ENCODE measurements at regions not wholly inside any gene's neighbourhood (a gene's known extent, or its start where the extent isn't known, plus 50 kb on each side); places are given as distances from the start of the nearest gene placed in this dataset.

DNA sequence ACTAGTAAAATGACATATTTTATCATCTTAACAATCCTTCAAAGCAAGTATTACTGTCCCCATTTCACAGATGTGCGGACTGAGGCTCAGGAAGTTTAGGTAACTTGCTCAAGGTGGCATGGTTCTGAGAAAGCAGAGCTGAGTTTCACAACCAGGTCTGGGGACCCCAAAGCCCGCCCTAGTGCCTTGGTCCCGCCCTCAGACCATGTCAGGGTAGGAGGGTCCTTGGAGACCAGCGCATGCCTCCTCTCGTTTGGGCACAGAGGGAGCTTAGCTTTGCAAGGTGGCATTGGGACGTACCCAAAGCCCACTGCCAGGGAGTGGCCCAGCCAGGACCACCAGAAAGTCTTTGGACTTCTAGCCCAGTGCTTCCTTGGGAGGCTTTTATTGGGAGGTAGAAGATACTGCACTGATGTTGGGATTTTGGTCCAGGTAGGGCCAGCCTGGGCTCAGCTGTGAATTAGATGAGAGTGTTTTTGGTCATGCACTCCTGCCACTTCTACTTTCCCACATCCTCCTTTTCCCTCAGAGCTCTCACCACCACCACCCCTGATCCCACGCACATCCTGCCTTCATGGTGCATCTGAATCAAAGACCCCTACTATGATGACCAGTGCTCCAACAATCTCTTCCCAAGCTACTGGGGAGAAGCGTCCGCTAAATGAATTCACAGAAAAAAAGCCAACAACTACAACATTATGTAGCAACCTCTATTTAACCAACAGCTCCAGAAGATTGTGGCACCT, 307.9 kb downstream of the TLE3 start:
- no peak overlapping the region for H3K27ac Mint-ChIP-seq
- peaks cover 7% of the 10 kb centered on the region for H3K9me3 Mint-ChIP-seq
- peaks cover 19% of the 10 kb centered on the region for H3K27me3 Mint-ChIP-seq (ENCODE audit: low read depth)
- DNase-seq (ENCODE audit: low spot score) = no peak
- H3K36me3 Mint-ChIP-seq (ENCODE audit: low read depth) = peaks cover 3% of the 10 kb centered on the region
- intact Hi-C loops (cut with micrococcal nuclease) = no loop called here
- no peak overlapping the region for H3K4me3 Mint-ChIP-seq (ENCODE audit: low read depth)
- H3K4me1 Mint-ChIP-seq (ENCODE audit: low read depth) = no peaks in the 10 kb centered on the region

- intact Hi-C loops (cut with micrococcal nuclease) = no loop called here
- Mint-ChIP-seq H3K27ac (no peak overlapping the region), H3K4me1 (ENCODE audit: low read depth) (no peaks in the 10 kb centered on the region), H3K36me3 (ENCODE audit: low read depth) (peaks cover 3% of the 10 kb centered on the region), H3K27me3 (ENCODE audit: low read depth) (peaks cover 19% of the 10 kb centered on the region), H3K4me3 (ENCODE audit: low read depth) (no peak overlapping the region), H3K9me3 (peaks cover 7% of the 10 kb centered on the region)
- no peak for DNase-seq (ENCODE audit: low spot score)
Measured at GRCh38 chr15:69790632-69791031, 307.1 kb downstream of the TLE3 start.

GRCh38 chr15:69792823-69793222, 304.9 kb downstream of the TLE3 start:
- no peak overlapping the region for H3K4me3 Mint-ChIP-seq (ENCODE audit: low read depth)
- H3K27ac Mint-ChIP-seq = no peak overlapping the region
- intact Hi-C loops (cut with micrococcal nuclease) = no loop called here
- no peaks in the 10 kb centered on the region for H3K4me1 Mint-ChIP-seq (ENCODE audit: low read depth)
- no peak for DNase-seq (ENCODE audit: low spot score)
- peaks cover 7% of the 10 kb centered on the region for H3K9me3 Mint-ChIP-seq
- H3K27me3 Mint-ChIP-seq (ENCODE audit: low read depth) = peaks cover 11% of the 10 kb centered on the region
- H3K36me3 Mint-ChIP-seq (ENCODE audit: low read depth) = no peaks in the 10 kb centered on the region

DNA sequence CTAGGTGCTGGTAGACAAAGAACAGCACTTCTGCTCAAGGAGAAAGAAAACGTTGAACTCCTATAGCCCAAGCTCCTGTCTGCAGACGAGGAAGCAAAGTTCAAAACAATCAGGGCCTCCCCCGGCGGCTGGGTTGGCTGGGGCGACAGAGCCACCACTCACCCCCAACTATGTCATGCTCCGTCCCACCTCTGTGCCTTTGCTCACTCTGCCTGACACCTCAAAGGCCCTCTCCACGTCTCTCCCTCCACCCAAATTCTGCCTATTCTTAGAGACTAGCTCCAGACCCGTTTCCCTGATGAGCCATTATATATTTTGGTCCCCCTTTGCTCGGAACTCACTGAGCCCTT, 304.3 kb downstream of the TLE3 start:
- no peak for DNase-seq (ENCODE audit: low spot score)
- intact Hi-C loops (cut with micrococcal nuclease) = no loop called here
- Mint-ChIP-seq H3K4me3 (ENCODE audit: low read depth) (no peak overlapping the region), H3K4me1 (ENCODE audit: low read depth) (no peaks in the 10 kb centered on the region), H3K36me3 (ENCODE audit: low read depth) (no peaks in the 10 kb centered on the region), H3K27me3 (ENCODE audit: low read depth) (peaks cover 11% of the 10 kb centered on the region), H3K9me3 (peaks cover 7% of the 10 kb centered on the region), H3K27ac (no peak overlapping the region)

DNA sequence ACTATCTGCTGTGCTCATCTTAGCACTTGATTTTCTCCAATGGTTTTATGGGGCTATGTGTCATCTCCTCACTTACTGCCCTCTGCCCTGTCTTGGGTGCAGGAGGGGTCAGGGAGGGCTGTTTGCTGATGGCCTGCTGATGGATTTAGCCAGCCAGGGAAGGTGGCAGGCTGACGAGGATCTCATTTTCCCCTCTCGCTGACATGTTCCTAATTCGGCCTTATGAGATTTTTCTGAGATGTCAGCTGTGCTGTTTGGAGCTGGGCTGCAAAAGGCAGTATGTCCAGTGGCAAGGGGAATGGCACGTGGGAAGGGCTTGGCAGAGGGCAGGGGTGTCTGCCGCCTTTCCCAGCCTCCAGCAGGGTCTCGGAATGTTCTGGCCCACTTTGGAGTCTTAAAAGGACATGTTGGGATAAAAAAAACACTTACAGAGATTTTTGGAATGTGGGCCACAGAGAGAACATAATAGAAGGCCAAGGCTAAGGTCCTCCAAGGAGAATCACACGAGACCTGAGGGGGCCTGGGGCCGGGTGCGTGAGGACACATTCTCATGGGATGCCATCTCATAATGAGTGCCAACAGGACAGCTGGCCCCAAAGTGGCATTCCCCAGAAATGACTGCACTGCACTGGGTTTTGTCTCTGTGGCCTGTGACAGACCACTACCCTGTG, 303.8 kb downstream of the TLE3 start:
- no peak overlapping the region for H3K27ac Mint-ChIP-seq
- peaks cover 11% of the 10 kb centered on the region for H3K27me3 Mint-ChIP-seq (ENCODE audit: low read depth)
- no peak for DNase-seq (ENCODE audit: low spot score)
- peaks cover 2% of the 10 kb centered on the region for H3K4me1 Mint-ChIP-seq (ENCODE audit: low read depth)
- intact Hi-C loops (cut with micrococcal nuclease) = no loop called here
- H3K4me3 Mint-ChIP-seq (ENCODE audit: low read depth) = no peak overlapping the region
- H3K36me3 Mint-ChIP-seq (ENCODE audit: low read depth) = no peaks in the 10 kb centered on the region
- H3K9me3 Mint-ChIP-seq = peaks cover 7% of the 10 kb centered on the region

GRCh38 chr15:69794645-69795469, 302.9 kb downstream of the TLE3 start:
- intact Hi-C loops (cut with micrococcal nuclease) = no loop called here
- H3K27ac Mint-ChIP-seq = no peak overlapping the region
- H3K27me3 Mint-ChIP-seq (ENCODE audit: low read depth) = peaks cover 11% of the 10 kb centered on the region
- no peak for DNase-seq (ENCODE audit: low spot score)
- peaks cover 7% of the 10 kb centered on the region for H3K9me3 Mint-ChIP-seq
- H3K36me3 Mint-ChIP-seq (ENCODE audit: low read depth) = no peaks in the 10 kb centered on the region
- H3K4me3 Mint-ChIP-seq (ENCODE audit: low read depth) = no peak overlapping the region
- H3K4me1 Mint-ChIP-seq (ENCODE audit: low read depth) = peaks cover 3% of the 10 kb centered on the region

GRCh38 chr15:69795601-69796000, 302.1 kb downstream of the TLE3 start:
- Mint-ChIP-seq H3K4me3 (ENCODE audit: low read depth) (no peak overlapping the region), H3K36me3 (ENCODE audit: low read depth) (no peaks in the 10 kb centered on the region), H3K27me3 (ENCODE audit: low read depth) (peaks cover 9% of the 10 kb centered on the region), H3K9me3 (peaks cover 7% of the 10 kb centered on the region), H3K27ac (no peak overlapping the region), H3K4me1 (ENCODE audit: low read depth) (peaks cover 3% of the 10 kb centered on the region)
- no peak for DNase-seq (ENCODE audit: low spot score)
- intact Hi-C loops (cut with micrococcal nuclease) = no loop called here

- intact Hi-C loops (cut with micrococcal nuclease) = no loop called here
- no peak overlapping the region for H3K27ac Mint-ChIP-seq
- H3K4me1 Mint-ChIP-seq (ENCODE audit: low read depth) = peaks cover 3% of the 10 kb centered on the region
- H3K4me3 Mint-ChIP-seq (ENCODE audit: low read depth) = no peak overlapping the region
- peaks cover 13% of the 10 kb centered on the region for H3K27me3 Mint-ChIP-seq (ENCODE audit: low read depth)
- no peaks in the 10 kb centered on the region for H3K36me3 Mint-ChIP-seq (ENCODE audit: low read depth)
- H3K9me3 Mint-ChIP-seq = no peaks in the 10 kb centered on the region
- no peak for DNase-seq (ENCODE audit: low spot score)
Measured at GRCh38 chr15:69797051-69797595, 300.6 kb downstream of the TLE3 start.

- H3K4me1 Mint-ChIP-seq (ENCODE audit: low read depth) = peaks cover 3% of the 10 kb centered on the region
- H3K4me3 Mint-ChIP-seq (ENCODE audit: low read depth) = no peak overlapping the region
- DNase-seq (ENCODE audit: low spot score) = no peak
Measured at GRCh38 chr15:69797615-69798014, 300.1 kb downstream of the TLE3 start.

DNA sequence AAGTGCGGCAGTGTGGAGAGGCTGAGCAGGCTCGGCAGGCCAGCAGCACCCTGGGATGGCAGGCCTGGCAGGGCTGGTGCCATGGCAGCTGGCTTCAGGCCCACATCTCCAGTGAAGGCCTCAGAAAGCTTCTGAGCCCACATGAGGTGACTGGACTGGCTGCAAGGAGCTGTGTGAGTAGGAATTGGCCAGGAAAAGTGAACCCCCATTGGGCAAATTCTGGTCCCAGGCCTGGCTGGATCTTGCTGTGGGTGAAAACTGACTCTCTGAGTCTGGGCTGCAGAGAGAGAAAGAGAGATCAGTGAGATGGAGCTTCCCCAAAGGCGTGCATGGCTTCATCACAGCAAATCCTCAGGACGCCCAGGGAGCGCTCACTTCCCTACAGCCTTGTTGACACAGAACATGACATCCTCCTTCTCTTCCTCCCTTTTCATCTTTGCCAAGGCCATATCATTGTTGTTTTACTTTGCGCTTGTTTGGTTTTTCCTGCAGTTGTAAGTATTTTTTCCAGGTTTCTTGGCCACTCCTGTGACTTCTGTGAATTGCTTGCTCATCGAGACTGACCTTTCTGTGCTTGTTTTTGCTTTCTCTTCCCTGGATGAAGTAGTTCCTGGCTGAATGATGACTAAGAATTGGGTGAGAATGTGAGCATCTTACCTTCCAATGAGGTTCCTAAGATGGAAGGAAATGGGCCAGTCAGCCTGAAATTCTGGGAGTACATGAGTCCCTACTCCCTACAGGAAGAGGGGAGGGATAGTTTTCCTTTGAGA, 299.1 kb downstream of the TLE3 start:
- H3K4me3 Mint-ChIP-seq (ENCODE audit: low read depth) = no peak overlapping the region
- H3K4me1 Mint-ChIP-seq (ENCODE audit: low read depth) = peaks cover 3% of the 10 kb centered on the region
- DNase-seq (ENCODE audit: low spot score) = no peak
- H3K36me3 Mint-ChIP-seq (ENCODE audit: low read depth) = no peaks in the 10 kb centered on the region
- H3K9me3 Mint-ChIP-seq = no peaks in the 10 kb centered on the region
- H3K27ac Mint-ChIP-seq = no peak overlapping the region
- peaks cover 8% of the 10 kb centered on the region for H3K27me3 Mint-ChIP-seq (ENCODE audit: low read depth)
- intact Hi-C loops (cut with micrococcal nuclease) = no loop called here

More at GRCh38 chr15:69797615-69798014, 300.1 kb downstream of the TLE3 start:
- H3K9me3 Mint-ChIP-seq = no peaks in the 10 kb centered on the region
- H3K27ac Mint-ChIP-seq = no peak overlapping the region
- intact Hi-C loops (cut with micrococcal nuclease) = no loop called here
- H3K36me3 Mint-ChIP-seq (ENCODE audit: low read depth) = no peaks in the 10 kb centered on the region
- peaks cover 12% of the 10 kb centered on the region for H3K27me3 Mint-ChIP-seq (ENCODE audit: low read depth)

DNA sequence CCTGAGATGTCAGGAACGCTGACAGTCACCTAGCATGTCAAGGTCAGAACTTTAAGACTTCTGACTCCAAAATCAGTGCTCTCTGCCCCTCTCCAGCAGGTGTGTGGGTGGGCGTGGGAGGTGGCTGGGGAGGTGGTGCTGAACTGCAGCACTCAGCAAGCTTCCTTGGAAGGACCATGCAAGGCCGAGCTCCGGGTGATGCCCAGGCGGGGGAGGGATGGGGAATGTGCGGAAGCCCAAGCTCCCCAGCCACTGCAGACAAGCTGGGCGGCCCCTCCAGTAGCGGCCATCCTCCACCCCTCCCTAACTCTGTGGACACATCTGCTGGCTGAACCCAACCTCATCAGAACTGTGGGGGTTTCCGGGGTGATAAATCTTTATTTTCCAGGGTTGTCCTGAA, 296.6 kb downstream of the TLE3 start:
- intact Hi-C loops (cut with micrococcal nuclease) = no loop called here

DNA sequence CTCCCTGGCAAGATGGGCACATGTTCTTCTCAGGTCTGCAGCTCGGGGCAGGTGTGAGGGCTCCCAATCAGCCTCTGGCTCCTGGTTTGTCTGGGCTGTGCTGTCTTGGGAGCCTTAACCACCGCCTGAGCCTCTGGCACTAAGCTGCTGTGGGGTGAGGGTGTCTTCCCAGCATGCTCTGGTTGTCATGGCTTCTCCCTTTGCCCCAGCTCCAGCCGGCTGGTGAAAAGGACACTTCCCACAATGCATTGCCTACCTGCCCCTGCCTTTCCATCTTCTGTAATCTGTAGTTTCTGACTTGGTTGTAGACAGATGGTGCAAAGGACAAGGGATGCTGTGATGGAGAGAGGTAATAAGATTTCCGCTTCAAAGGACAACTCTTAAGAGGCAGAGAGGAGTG, 295.3 kb downstream of the TLE3 start:
- no peaks in the 10 kb centered on the region for H3K9me3 Mint-ChIP-seq
- intact Hi-C loops (cut with micrococcal nuclease) = no loop called here
- peaks cover 16% of the 10 kb centered on the region for H3K27me3 Mint-ChIP-seq (ENCODE audit: low read depth)
- no peak overlapping the region for H3K27ac Mint-ChIP-seq
- H3K36me3 Mint-ChIP-seq (ENCODE audit: low read depth) = no peaks in the 10 kb centered on the region
- no peak overlapping the region for H3K4me3 Mint-ChIP-seq (ENCODE audit: low read depth)
- peaks cover 3% of the 10 kb centered on the region for H3K4me1 Mint-ChIP-seq (ENCODE audit: low read depth)
- no peak for DNase-seq (ENCODE audit: low spot score)

More for the DNA sequence above, 296.6 kb downstream of the TLE3 start:
- H3K27ac Mint-ChIP-seq = no peak overlapping the region
- H3K4me1 Mint-ChIP-seq (ENCODE audit: low read depth) = peaks cover 3% of the 10 kb centered on the region
- H3K9me3 Mint-ChIP-seq = no peaks in the 10 kb centered on the region
- no peaks in the 10 kb centered on the region for H3K36me3 Mint-ChIP-seq (ENCODE audit: low read depth)
- H3K4me3 Mint-ChIP-seq (ENCODE audit: low read depth) = no peak overlapping the region
- peaks cover 12% of the 10 kb centered on the region for H3K27me3 Mint-ChIP-seq (ENCODE audit: low read depth)
- no peak for DNase-seq (ENCODE audit: low spot score)
